Stimulated activated CD4-positive, alpha-beta T cell treated with anti-CD3 and anti-CD28 coated beads, Interleukin-4, amount 100 ng/mL, for 1 hour (primary cell): ENCODE measurements at regions not wholly inside any gene's neighbourhood (a gene's known extent, or its start where the extent isn't known, plus 50 kb on each side); places are given as distances from the start of the nearest gene placed in this dataset.
"Not testable (repeated sequence)": the region's sequence is repeated elsewhere in the genome, so short reads cannot be mapped to it uniquely, and the experiment has no call there.

Experiments used
- DNase-seq: peaks from one replicate; pipeline ENCODE4 v3.0.0-alpha.2; 2020

DNA sequence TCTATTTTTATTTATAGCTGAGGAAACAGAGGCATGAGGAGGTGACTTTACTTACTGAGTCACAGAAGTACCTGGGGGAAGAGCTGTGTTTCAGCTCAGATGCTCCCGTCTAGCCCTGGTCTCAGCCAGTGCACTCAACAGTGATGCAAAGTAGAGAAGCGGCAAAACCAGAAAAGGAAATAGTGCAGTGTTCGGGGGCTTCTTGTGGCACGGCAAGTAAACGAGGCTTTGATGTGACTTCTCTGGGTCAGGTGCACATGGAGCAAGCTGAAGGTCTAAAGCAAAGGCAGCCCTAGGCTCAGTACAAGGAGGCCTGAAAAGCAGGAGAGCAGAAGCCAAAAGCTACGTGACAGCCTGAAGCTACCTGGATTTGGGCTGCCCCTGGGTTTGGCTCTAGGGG is 526.7 kb upstream of the ADAMTS16 start:
- DNase-seq, result no peak

DNA sequence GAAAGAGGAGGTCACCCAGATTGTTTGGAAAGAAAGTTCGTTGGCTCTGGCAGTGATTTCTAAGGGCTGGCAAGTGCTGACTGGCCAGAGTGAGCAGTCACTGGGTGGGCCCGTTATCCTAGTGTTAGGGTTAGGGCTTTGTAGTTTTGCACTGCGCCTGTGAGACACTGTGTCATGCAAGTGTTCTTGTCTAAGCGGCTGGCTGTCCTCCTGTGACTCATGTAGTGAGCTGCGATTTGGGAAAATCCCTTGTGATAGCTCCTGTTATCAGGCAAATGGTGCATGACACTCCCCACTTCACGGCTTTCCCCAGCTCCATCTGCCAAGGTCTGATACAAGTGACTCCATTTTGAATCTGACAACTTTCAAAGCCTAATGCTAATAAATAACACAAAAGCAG is 526.0 kb upstream of the ADAMTS16 start:
- no peak for DNase-seq

DNA sequence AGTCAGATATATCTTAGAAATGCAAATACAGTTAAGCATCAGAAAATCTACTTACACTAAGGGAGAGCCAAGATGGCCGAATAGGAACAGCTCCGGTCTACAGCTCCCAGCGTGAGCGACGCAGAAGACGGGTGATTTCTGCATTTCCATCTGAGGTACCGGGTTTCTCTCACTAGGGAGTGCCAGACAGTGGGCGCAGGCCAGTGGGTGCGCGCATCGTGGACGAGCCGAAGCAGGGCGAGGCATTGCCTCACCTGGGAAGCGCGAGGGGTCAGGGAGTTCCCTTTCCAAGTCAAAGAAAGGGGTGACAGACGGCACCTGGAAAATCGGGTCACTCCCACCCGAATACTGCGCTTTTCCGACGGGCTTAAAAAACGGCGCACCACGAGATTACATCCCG is 524.8 kb upstream of the ADAMTS16 start:
- not testable (repeated sequence) for DNase-seq

DNA sequence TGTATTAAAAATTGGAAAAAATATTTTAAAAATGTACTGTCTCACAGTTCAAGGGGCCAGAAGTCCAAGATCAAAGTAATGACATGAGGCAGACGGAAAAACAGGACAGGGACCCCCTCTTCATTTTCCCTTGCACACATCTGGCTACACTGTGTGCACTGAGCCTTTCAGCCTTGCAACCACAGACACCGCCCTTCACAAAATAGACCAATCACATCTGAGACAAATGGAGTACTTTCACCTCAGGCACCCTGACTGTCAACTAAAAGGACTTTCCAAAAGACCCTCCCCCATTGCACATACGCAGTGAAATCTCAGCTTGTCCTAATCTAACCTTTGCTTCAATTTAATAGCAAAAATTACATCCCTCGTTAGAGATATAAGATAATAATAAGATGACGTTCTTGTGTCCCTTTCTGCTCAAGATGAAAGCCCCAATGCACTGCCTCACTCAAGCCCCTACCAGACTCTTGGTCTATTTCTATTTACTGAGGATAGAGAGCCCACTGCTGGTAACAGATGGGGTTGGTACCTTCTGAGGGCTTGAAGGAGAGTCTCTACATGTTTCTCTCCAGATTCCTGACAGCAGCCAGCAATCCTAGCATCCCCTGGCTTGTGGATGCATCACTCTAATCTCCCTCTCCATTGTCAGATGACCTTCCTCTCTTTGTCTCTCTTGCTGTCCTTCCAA is 514.8 kb upstream of the ADAMTS16 start:
- DNase-seq, result no peak

DNA sequence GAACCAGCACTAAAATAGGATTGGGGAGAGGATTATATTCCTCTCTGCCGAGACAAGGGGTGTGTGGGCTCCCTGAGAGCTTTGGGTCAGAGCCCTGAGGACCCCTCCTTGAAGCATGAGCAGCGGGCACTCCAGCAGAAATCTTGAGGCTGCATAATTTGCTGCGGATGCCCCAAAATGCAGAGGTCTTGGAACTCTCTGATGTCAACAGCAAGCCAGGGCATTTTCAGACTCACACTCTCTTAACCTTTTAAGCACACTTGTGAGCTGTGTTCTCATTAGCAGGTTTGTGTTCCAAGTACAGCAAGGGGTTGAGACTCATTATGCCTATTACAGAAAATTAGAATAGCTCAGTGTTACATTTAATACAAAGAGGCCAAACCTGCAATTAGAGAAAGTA is 513.0 kb upstream of the ADAMTS16 start:
- no peak for DNase-seq

DNA sequence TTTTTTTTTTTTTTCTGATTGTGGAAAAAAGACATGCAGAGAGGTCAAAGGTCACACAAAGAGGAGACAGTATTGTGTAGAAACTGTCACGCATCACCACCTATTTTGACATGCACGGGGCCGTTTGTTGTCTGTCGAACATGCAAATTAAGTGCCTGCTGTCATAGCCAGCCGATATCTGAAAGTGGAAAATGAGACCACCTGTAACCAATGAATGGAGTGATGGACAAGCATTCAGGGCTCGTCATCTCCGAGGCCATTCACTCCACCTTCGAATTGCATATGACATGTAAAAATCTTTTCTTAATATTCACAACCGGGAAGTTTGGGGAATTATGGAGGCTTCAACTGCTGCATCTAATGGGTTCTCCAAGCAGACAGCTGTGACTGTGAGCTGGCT is 512.2 kb upstream of the ADAMTS16 start:
- no peak for DNase-seq

DNA sequence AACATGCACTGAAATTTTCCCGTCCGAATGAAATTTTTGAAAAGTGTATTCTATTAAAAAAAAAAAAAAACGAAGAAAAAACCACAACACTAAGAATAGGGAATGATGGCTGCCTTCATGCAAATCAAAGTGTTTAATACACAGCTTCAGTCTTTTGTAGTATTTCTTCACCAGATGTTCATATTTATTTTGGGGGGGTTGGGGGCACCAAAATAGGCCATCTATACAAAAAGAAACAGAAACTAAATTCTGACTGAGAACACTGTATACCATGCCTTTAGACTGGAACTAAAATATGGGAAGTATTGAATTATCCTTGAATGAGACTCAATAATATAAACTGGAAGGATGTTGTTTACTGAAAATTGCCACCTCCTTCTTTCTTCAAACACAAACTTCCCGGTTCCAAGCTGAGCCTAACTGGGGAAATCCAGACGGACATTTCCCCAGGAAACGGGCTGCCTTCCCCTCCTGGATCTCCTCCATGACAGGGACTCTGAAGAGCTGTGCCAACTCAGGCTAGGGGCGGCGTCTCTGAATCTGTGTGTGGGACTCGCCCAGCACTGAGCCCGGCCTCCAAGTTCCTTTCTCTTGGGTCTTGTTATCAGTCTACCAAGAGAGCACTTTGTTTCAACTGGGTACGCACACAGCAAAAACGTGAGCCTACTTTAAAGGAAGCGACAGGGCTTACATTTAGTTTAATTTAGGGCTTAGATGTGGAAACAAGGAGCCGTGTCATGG is 511.3 kb upstream of the ADAMTS16 start:
- no peak for DNase-seq

DNA sequence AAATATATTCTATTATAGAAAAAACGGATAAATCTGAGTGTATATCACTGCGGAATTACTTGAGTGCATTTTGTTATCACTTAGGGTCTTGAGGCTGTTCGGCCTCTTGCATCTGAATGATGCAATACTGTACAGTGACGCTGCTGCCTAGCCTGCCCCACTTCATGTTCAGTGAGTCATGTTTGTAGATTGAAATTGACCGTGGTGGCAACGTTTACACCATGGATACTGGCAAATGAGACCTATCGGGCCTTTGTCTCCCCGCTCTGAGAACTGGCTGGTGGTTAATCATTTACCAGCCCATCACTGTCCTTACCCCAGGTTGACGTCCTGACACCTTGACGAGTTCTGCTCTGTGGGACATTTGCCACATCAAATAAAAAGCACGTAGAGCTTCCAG is 510.1 kb upstream of the ADAMTS16 start:
- DNase-seq, result no peak

DNA sequence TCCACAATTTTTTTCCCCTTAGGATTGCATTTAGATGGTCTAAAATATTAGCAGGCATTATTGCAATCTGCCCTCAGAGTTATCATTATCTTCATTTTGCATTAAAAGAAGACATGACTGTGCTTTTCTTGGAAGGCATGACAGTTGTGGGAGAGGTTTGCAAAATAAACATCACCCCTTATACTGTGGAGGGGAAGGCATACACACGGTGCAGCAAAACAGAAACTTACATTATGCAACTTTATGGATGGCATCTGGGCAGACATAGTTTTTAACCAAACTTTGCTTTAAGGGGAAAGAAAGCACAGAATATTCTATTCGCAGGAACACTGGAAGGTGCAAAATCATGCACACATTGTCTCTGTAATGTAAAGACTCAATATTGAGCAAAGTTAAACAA is 505.8 kb upstream of the ADAMTS16 start:
- no peak for DNase-seq

DNA sequence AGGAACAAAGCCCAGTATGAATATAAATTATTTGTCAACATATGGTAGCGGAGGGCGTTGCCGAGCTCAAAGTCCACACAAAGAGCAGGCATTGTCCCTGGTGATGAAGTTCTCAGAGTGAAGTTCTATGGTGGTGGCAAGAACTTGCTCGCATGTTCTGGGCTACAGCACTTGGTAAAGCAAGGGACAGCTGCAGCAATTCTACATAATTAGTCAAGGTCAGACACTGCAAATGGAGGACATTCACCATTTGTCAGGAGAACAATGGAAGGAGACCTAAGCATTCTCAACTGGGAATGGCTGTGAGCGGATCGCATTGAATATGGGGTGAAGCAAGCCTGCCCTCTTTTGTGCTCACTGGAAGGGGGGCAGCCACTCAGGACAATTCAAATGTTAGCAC is 503.8 kb upstream of the ADAMTS16 start:
- no peak for DNase-seq

DNA sequence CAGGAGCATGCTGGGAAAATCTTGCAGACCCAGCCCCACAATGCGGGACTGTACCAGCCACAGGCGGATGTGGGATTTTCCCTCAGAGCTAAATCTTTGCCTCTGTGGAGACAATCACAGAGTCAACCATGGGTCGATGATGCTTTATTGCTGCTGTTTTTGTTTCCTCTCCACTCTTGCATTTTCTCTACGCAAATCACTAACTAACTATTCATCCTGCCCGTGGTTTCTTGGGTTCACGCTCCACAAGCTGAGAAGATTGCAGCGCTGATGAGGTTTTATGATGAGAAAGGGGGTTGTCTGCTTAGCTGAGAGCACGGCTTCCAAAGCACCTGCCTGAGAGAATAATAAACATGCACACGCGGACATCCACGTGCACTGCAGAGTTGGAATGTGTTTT is 500.2 kb upstream of the ADAMTS16 start:
- no peak for DNase-seq

DNA sequence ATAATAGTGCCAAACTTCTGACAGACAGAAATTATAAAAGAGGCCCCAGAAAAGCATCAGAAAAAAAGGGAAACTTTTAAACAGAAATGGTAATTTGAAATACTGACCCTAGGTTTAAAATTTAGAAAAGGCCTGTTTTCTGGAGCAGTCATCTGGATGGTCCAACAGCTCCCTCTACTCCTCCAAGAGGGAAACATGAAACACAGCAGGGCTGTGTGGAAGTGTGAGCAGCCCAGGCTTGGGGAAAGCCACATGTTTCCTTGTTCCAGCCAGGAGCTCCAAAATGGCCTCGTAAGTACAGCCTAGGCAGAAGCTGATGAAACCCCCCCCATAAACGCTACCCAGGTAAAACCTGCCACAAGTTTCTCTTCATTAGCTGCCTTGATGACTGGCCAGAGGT is 499.3 kb upstream of the ADAMTS16 start:
- DNase-seq, result no peak

DNA sequence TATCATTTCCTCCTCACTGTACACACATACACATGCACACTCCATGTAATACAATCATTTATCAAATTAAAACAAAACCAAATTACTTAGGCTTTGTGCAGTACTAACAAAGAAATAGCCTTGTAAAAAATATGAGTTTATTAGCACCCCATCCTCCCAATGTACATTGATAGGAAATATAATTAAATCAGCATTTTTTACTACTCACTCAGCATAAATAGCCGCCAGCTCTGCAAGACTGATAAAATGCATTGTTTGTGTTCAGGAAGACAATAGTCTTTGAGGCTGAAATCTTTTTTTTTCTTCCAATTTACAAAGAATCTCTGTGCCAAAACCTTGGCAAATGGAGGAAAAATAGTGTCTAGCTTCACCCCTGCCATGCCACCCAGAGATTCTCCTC is 497.6 kb upstream of the ADAMTS16 start:
- DNase-seq, result no peak

DNA sequence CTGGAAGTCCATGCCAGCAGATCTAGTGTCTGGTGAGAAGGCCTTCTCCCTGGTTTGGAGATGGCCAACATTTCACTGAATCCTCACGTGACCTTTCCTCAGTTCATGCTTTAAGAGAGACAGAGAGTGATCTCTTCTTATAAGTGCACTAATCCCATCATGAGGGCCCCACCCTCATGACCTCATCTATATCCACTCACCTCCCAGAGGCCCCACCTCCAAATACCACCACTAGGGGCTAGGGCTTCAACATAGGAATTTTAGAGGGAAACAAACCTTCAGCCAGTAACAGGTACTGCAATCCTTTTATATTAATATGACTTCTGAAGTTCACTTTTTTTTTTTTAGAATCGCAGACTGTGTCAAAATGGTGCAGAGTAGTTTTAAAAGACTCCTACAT is 496.9 kb upstream of the ADAMTS16 start:
- DNase-seq, result no peak

DNA sequence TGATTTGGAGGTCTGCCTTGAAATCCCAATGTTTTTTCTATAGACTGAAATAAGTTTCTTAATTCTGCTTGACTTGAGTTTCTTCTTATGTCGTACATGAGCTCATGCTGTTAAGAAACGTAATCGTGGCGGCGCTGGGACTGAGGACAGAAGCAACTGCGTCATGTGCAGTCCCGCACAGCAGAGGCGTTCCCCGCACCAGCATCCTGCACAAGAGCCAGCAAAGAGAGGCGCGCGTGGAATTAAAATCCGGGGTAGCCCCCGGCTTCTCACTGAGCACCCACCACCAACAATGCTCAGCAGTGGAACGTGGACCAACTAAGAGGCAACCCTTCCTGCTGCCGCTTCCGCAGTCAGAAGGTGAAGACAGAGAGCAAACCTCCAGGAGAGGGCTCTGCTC is 496.2 kb upstream of the ADAMTS16 start:
- DNase-seq, result no peak

DNA sequence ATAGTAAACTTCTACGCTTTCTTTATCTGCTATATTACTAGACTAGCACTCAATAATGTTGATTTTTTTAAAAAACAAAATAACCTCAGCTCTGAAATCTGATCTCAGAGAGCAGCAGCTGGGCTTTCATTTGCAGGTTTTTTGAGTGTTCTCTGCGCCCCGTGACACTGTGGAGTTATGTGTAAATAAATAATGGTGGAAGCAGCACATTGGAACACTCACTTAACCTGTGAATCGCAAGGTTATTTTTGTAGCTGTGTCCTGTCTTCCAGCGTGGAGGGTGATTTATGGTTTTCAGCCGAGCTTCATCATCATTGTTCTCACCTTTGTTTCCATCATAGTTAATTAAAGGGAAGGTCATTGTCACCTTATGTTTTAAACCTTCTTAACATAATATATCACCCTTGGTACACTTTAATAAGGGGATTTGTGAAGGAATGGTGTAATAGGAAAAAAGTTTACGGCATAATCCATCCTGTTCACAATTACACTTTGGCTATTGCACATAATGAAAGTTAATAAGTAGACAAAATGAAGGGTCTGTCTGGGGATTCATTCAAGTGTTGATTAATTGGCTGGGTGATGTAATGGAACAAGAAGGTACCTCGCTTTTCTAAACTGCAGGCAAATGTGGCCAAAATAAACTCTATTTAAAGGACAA is 493.3 kb upstream of the ADAMTS16 start:
- no peak for DNase-seq

DNA sequence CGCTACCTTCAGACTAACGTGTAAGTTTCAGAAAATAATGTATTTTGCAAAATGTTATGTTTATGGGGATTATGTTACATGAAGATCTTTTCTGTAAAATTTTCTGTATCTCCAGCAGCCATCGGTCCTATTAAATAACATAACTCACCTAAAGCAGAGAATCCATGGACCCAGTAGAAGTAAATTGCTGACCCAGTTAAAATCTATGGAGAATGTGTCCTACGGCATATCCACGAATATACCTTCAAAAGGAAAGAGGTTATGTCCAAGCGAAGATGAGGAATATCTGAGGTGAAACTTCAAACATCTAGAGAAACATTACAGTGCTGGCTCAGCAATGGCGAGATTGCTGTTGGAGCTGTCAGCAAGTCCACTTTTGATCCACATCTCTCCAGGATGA is 492.2 kb upstream of the ADAMTS16 start:
- no peak for DNase-seq

DNA sequence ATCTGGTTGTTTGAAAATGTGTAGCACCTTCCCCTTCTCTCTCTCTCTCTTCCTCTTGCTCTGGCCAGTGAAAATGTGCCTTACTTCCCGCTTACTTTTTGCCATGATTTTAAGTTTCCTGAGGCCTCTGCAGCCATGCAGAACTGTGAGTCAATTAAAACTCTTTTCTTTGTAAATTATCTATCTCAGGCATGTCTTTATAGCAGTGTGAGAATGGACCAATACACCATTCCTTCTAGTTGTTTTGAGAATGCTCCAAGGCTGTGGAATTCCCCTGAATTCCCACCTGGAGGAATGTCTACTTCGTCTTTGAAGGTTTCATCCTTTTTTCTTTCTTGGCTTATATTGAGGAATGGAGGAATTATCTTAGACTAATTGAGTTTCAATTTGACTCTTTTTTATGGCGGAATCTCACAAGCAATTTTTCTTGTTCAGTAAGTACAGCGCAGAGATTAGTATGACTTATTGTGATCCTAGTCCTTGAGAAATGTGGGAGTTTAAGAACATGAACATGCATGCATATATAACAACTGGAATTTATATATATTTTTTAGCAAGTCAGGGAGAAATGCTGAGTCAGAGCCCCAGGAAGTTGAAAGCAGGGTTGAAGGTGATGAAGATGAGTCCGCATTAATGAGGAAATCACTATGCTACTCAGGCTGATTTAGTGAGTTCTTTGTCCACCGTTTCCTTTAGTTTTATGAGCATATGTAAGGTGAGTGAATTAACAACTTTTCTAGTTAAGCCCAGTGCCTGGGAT is 488.1 kb upstream of the ADAMTS16 start:
- DNase-seq, result no peak

DNA sequence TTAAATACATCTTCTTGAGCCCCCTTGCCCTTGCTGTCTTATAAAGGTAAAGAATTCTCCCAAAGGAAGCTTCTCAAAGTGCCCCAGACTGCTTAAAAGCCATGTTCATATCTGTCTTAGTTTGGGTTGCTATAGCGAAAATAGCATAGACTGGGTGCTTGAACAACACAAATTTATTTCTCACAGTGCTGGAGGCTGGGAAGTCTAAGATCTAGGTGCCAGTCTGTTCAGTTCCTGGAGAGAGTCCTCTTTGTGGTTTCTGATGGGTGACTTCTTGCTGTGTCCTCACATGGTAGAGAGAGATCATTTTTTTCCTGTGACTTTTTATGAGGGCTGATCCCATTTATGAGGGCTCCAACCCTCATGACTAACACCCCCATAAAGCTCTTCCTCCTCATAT is 486.7 kb upstream of the ADAMTS16 start:
- no peak for DNase-seq

DNA sequence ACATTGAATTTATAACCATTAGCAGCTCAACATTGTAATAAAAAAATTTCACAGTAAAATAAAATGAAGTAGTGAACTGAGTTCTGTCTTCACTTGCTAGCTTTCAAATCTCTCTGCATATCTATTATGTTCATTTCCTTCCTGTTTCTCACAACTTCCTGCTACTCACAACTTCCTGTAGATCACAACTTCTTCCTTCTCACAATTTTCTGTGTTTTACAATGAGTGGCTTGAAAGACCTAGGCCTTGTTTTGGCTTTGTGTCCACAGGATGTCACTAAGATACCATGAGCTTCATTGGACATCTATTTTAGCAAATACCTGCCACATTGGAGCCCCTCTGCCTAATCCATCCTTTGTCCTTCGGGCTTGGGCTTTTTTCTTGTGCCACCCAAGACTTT is 480.3 kb upstream of the ADAMTS16 start:
- DNase-seq, result no peak

DNA sequence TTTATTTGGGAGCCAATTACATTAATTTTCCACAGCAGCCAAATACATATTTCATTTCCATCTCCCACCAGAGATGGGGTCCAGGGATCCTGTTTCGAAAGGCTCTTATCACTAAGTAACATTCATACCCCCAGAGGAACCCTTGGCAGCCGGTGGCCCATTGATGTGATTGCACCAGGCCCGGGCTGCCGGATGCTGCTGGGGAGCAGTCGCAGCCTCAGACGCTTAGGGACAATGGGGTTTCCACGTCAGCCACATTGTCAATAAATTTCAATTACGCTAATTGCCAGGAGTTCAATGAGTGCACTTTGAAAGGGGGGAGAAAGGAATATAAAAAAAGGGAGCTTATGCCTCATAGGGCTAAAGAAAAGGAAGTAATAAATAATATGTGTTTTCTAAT is 478.8 kb upstream of the ADAMTS16 start:
- DNase-seq, result no peak

DNA sequence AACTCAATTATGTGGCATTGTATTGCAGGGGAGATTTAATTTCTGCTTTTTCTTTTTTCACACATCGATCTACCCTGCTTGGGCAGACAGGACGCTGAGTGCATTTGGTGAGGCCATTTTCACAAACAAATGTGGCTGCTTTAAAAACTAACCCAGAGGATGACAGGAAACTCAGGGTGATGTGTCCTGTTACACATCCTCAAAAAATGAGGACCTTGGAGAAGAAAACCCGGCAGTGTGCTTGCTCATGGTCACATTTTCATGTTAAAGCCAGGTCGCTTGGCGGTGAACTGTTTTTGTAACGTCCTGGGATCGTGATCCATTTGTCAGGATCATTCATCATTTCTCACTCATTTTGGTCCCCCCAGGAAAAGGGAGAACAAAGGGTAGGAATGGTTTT is 478.3 kb upstream of the ADAMTS16 start:
- no peak for DNase-seq

DNA sequence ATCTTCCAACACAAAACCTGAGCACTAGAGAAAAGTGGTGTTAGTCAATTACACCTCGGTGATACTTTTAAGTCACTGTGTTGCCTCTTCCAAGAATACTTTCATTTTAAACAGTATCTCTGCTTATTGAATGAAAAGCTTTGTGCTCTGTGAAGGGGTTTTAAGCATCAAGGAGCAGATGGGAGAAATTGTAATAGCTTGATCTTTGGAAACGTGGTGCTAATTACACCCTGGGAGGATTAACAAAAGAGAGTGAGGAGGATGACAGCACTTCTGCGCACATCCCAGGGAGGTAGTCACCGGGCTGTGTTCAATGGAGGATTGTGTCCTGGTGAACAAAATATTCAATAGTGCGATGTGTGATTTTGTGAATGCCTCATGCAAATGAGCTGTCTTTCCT is 477.4 kb upstream of the ADAMTS16 start:
- no peak for DNase-seq

DNA sequence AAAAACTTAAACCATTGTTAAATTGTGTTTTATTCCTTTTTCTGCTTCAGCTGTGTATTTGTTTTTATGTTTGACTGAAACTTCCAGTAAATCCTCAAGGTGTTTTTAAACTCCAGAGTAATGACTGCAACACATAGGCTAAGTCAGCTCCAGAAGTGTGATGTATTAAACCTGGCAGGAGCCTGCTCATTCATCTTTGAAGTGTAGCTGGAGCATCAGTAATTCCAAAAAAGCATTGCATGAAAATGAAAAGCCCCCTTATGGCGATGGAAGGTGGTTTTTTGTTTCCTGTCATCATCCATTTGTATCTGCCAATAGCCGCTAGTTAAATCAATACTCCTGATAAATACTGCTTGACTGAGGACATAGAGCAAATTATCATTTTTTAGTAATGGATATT is 474.2 kb upstream of the ADAMTS16 start:
- no peak for DNase-seq
